MM.1S (cell line): ENCODE measurements at regions not wholly inside any gene's neighbourhood (a gene's known extent, or its start where the extent isn't known, plus 50 kb on each side); places are given as distances from the start of the nearest gene placed in this dataset.

Experiments used
- DNase-seq: peaks from one replicate; pipeline ENCODE4 v3.0.0-alpha.2; 2015
- H2AFZ ChIP-seq: fragments of 300-600 bp; sonication (generic); 2 replicates; pipeline ENCODE4 v1.6.0; 2016; ENCODE audit warnings: antibody characterized with exemption, low read length
- H3F3A ChIP-seq: fragments of 300-600 bp; sonication (generic); 2 replicates; pipeline ENCODE4 v1.6.1; 2016; ENCODE audit warnings: mild to moderate bottlenecking, antibody characterized with exemption, low read length, moderate library complexity, mixed read lengths; ENCODE audit not compliant: insufficient read depth
- H3K27ac ChIP-seq: fragments of 300-600 bp; sonication (generic); 2 replicates; pipeline ENCODE4 v1.5.1; 2016; ENCODE audit warnings: mild to moderate bottlenecking, low read length
- H3K27me3 ChIP-seq: fragments of 300-600 bp; sonication (generic); replicated peaks from 2 replicates; pipeline ENCODE4 v1.6.0; 2016; ENCODE audit warnings: low read length; ENCODE audit not compliant: insufficient read depth
- H3K36me3 ChIP-seq: fragments of 300-600 bp; sonication (generic); replicated peaks from 2 replicates; pipeline ENCODE4 v1.6.1; 2016; ENCODE audit warnings: mild to moderate bottlenecking, low read length, mixed read lengths; ENCODE audit not compliant: insufficient read depth
- H3K4me1 ChIP-seq: fragments of 300-600 bp; sonication (generic); 2 replicates; pipeline ENCODE4 v1.6.1; 2016; ENCODE audit warnings: low read length, mixed read lengths
- H3K4me2 ChIP-seq: fragments of 300-600 bp; sonication (generic); 2 replicates; pipeline ENCODE4 v1.6.0; 2016; ENCODE audit warnings: low read depth, low read length
- H3K4me3 ChIP-seq: fragments of 300-600 bp; sonication (generic); 2 replicates; pipeline ENCODE4 v1.5.1; 2016; ENCODE audit warnings: low read length, mixed read lengths
- H3K79me2 ChIP-seq: fragments of 300-600 bp; sonication (generic); 2 replicates; pipeline ENCODE4 v1.6.1; 2016; ENCODE audit warnings: mixed run types, low read length, mixed read lengths
- H3K9ac ChIP-seq: fragments of 300-600 bp; sonication (generic); 2 replicates; pipeline ENCODE4 v1.6.1; 2016; ENCODE audit warnings: low read length, mixed read lengths
- H3K9me2 ChIP-seq: fragments of 300-600 bp; sonication (generic); replicated peaks from 2 replicates; pipeline ENCODE4 v1.6.1; 2016; ENCODE audit warnings: mild to moderate bottlenecking, low read length, mixed read lengths; ENCODE audit not compliant: insufficient read depth
- H3K9me3 ChIP-seq: fragments of 300-600 bp; sonication (generic); replicated peaks from 2 replicates; pipeline ENCODE4 v1.6.1; 2016; ENCODE audit warnings: mild to moderate bottlenecking, low read length, mixed read lengths; ENCODE audit not compliant: insufficient read depth
- H4K20me1 ChIP-seq: fragments of 300-600 bp; sonication (generic); 2 replicates; pipeline ENCODE4 v1.6.1; 2016; ENCODE audit warnings: mild to moderate bottlenecking, low read length, moderate library complexity, mixed read lengths; ENCODE audit not compliant: insufficient read depth
- EZH2 ChIP-seq: fragments of 300-600 bp; sonication (generic); optimal IDR thresholded peaks from 2 replicates; pipeline ENCODE3; 2017; ENCODE audit warnings: low read depth, mild to moderate bottlenecking, antibody characterized with exemption, low read length, mixed read lengths
- EZH2phosphoT487 ChIP-seq: fragments of 300-600 bp; sonication (generic); IDR thresholded peaks from 2 replicates; pipeline ENCODE4 v1.6.1; 2018; ENCODE audit warnings: antibody characterized with exemption, low read length
- TF ChIP-seq, protein P1 (sequence below): fragments of 300-600 bp; sonication (generic); IDR thresholded peaks from 2 replicates; pipeline ENCODE4 v1.5.1; 2016; ENCODE audit warnings: antibody characterized with exemption, low read length, mixed read lengths

DNA sequence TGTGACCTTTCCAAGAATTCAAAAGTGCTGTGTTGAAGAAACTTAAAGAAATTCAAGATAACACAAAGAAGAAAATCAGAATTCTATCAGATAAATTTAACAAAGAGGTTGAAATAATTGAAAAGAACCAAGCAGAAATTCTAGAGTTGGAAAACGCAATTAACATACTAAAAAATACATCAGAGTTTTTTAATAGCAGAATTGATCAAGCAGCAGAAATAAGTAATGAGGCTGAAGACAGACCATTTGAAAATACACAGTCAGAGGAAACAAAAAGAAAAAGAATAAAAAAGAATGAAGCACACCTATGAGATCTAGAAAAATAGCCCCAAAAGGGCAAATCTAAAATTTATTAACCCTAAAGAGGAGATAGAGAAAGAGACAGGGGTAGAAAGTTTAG is 218.1 kb upstream of the KAZN start:
- Histone ChIP-seq H3K9ac (no peak overlapping the region), H3K36me3 (no peaks in the 10 kb centered on the region), H3K79me2 (no peaks in the 10 kb centered on the region), H3K27me3 (no peaks in the 10 kb centered on the region), H3F3A (no peaks in the 10 kb centered on the region), H3K4me3 (no peak overlapping the region), H3K9me3 (no peaks in the 10 kb centered on the region), H3K4me2 (no peak overlapping the region), H3K27ac (no peak overlapping the region), H3K9me2 (no peaks in the 10 kb centered on the region), H2AFZ (no peak overlapping the region), H3K4me1 (no peaks in the 10 kb centered on the region), H4K20me1 (no peaks in the 10 kb centered on the region)
- DNase-seq, result no peak
- TF ChIP-seq, protein P1, sequence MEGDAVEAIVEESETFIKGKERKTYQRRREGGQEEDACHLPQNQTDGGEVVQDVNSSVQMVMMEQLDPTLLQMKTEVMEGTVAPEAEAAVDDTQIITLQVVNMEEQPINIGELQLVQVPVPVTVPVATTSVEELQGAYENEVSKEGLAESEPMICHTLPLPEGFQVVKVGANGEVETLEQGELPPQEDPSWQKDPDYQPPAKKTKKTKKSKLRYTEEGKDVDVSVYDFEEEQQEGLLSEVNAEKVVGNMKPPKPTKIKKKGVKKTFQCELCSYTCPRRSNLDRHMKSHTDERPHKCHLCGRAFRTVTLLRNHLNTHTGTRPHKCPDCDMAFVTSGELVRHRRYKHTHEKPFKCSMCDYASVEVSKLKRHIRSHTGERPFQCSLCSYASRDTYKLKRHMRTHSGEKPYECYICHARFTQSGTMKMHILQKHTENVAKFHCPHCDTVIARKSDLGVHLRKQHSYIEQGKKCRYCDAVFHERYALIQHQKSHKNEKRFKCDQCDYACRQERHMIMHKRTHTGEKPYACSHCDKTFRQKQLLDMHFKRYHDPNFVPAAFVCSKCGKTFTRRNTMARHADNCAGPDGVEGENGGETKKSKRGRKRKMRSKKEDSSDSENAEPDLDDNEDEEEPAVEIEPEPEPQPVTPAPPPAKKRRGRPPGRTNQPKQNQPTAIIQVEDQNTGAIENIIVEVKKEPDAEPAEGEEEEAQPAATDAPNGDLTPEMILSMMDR, result no peak
- no peak for TF ChIP-seq EZH2phosphoT487
- TF ChIP-seq EZH2, result no peak

DNA sequence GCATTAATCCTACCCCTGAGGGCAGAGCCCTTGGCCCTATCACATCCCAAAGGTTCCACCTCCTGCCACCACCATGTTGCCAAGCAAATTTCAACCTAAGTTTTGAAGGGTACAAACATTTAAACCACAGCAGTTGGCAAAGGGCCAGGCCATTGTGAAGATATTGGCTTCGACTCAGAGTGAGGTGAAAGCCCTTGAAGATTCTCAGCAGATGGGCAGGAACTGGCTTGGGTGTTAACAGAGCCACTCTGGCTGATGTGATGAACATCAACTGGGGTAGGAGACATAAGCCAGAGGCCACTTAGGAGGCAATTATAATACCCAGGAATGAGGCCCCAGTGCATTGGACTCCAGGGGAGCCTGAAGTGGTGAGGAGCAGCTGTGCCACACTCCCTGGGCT is 207.7 kb upstream of the KAZN start:
- Histone ChIP-seq H3K9ac (no peak overlapping the region), H3K9me3 (no peaks in the 10 kb centered on the region), H3K79me2 (no peaks in the 10 kb centered on the region), H3K4me1 (no peaks in the 10 kb centered on the region), H3K27me3 (no peaks in the 10 kb centered on the region), H2AFZ (no peak overlapping the region), H3F3A (no peaks in the 10 kb centered on the region), H3K36me3 (no peaks in the 10 kb centered on the region), H4K20me1 (no peaks in the 10 kb centered on the region), H3K4me3 (no peak overlapping the region), H3K9me2 (no peaks in the 10 kb centered on the region), H3K27ac (no peak overlapping the region), H3K4me2 (no peak overlapping the region)
- TF ChIP-seq, protein P1, result no peak
- no peak for TF ChIP-seq EZH2phosphoT487
- no peak for TF ChIP-seq EZH2
- DNase-seq, result peak; percentile 9

DNA sequence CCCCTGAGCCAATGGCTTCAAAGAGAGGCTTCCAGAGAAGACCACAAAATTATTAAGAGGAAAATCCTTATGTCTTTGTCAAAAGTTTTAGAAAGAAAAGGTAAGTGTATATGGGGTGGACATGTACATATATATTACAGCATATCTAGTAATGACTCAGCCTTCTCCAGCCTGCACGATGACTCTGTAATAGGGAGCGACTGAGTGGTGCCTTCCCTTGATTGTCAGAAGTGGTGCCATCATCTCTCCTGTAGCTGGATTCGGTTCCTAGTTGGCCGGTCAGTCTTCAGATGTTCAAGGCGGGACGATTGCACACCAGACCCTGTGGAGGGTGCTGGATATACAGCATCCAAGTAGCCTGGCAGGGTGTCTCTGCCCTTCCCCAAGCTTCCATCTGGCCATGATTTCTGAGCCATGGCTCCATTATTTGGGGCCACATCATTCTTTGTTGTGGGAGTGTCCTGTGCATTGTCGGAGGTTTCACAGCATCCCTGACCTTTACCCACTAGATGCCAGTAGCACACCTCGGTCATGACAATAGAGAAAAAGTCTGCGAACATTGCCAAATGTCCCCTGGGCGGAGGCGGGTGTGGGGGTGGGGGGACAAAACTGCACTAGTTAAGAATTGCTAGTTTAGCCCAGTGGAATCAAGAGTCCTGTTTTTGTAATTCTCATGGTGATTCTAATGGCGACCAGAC is 206.2 kb upstream of the KAZN start:
- H3K4me1 ChIP-seq, result no peaks in the 10 kb centered on the region
- no peaks in the 10 kb centered on the region for H4K20me1 ChIP-seq
- no peak overlapping the region for H3K27ac ChIP-seq
- no peaks in the 10 kb centered on the region for H3K79me2 ChIP-seq
- no peak for DNase-seq
- H3K4me2 ChIP-seq, result no peak overlapping the region
- no peaks in the 10 kb centered on the region for H3K9me3 ChIP-seq
- TF ChIP-seq EZH2 (no peak), EZH2phosphoT487 (no peak)
- TF ChIP-seq, protein P1, result no peak
- H3K9me2 ChIP-seq, result no peaks in the 10 kb centered on the region
- H3K36me3 ChIP-seq, result no peaks in the 10 kb centered on the region
- H3K9ac ChIP-seq, result no peak overlapping the region
- no peak overlapping the region for H3K4me3 ChIP-seq
- H3K27me3 ChIP-seq, result no peaks in the 10 kb centered on the region
- H3F3A ChIP-seq, result no peaks in the 10 kb centered on the region
- no peak overlapping the region for H2AFZ ChIP-seq
